GM18870 (cell line): ENCODE measurements at regions not wholly inside any gene's neighbourhood (a gene's known extent, or its start where the extent isn't known, plus 50 kb on each side); places are given as distances from the start of the nearest gene placed in this dataset.

Experiments used
- ATAC-seq: cut with Tn5 transposase; IDR thresholded peaks from one replicate; pipeline ENCODE4 v1.9.1; 2021; ENCODE audit warnings: moderate library complexity; ENCODE audit not compliant: unreplicated experiment

- ATAC-seq, result no peak
Measured at GRCh38 chr2:6384341-6384740, 481.4 kb downstream of the CMPK2 start.

GRCh38 chr2:6392354-6392753 lies 473.4 kb downstream of the CMPK2 start:
- ATAC-seq, result no peak

- ATAC-seq, result no peak
Measured at GRCh38 chr2:6392966-6393365, 472.7 kb downstream of the CMPK2 start.

- no peak for ATAC-seq
Measured at GRCh38 chr2:6393819-6394218, 471.9 kb downstream of the CMPK2 start.

GRCh38 chr2:6394276-6394675 lies 471.4 kb downstream of the CMPK2 start:
- ATAC-seq, result no peak

- ATAC-seq, result no peak
Measured at GRCh38 chr2:6398421-6398820, 467.3 kb downstream of the CMPK2 start.

GRCh38 chr2:6401301-6401700 lies 464.4 kb downstream of the CMPK2 start:
- no peak for ATAC-seq

- ATAC-seq, result no peak
Measured at GRCh38 chr2:6408057-6408456, 457.6 kb downstream of the CMPK2 start.

- no peak for ATAC-seq
Measured at GRCh38 chr2:6410313-6410712, 455.4 kb downstream of the CMPK2 start.

GRCh38 chr2:6412533-6413091 lies 453.1 kb downstream of the CMPK2 start:
- ATAC-seq, result no peak

- no peak for ATAC-seq
Measured at GRCh38 chr2:6417050-6417449, 448.7 kb downstream of the CMPK2 start.

- ATAC-seq, result no peak
Measured at GRCh38 chr2:6418291-6418690, 447.4 kb downstream of the CMPK2 start.

- no peak for ATAC-seq
Measured at GRCh38 chr2:6421138-6421730, 444.5 kb downstream of the CMPK2 start.

- ATAC-seq, result no peak
Measured at GRCh38 chr2:6421888-6422287, 443.8 kb downstream of the CMPK2 start.

GRCh38 chr2:6423157-6423556 lies 442.6 kb downstream of the CMPK2 start:
- ATAC-seq, result no peak

GRCh38 chr2:6423944-6424343 lies 441.8 kb downstream of the CMPK2 start:
- no peak for ATAC-seq

GRCh38 chr2:6425032-6425431 lies 440.7 kb downstream of the CMPK2 start:
- ATAC-seq, result no peak

- ATAC-seq, result no peak
Measured at GRCh38 chr2:6429210-6429986, 436.3 kb downstream of the CMPK2 start.

- ATAC-seq, result no peak
Measured at GRCh38 chr2:6434438-6434837, 431.3 kb downstream of the CMPK2 start.

- ATAC-seq, result no peak
Measured at GRCh38 chr2:6441800-6442199, 423.9 kb downstream of the CMPK2 start.

- ATAC-seq, result no peak
Measured at GRCh38 chr2:6442252-6442985, 423.3 kb downstream of the CMPK2 start.
